ENCODE measurements at regions not wholly inside any gene's neighbourhood (a gene's known extent, or its start where the extent isn't known, plus 50 kb on each side); places are given as distances from the start of the nearest gene placed in this dataset.

- DNase-seq (ENCODE audit: low read depth in 2 of 2), result no peak
Observed at GRCh38 chr12:39047539-39048262, 142.3 kb upstream of the CPNE8 start.

- no peak for DNase-seq (ENCODE audit: low read depth in 2 of 2)
Observed at GRCh38 chr12:39044754-39045153, 139.4 kb upstream of the CPNE8 start.

GRCh38 chr12:39043424-39043822 is 138.0 kb upstream of the CPNE8 start:
- no peak for DNase-seq (ENCODE audit: low read depth in 2 of 2)

GRCh38 chr12:39040275-39040674 is 134.9 kb upstream of the CPNE8 start:
- no peak for DNase-seq (ENCODE audit: low read depth in 2 of 2)

- no peak for DNase-seq (ENCODE audit: low read depth in 2 of 2)
Observed at GRCh38 chr12:39037115-39037514, 131.7 kb upstream of the CPNE8 start.

- no peak for DNase-seq (ENCODE audit: low read depth in 2 of 2)
Observed at GRCh38 chr12:39036105-39036504, 130.7 kb upstream of the CPNE8 start.

- DNase-seq (ENCODE audit: low read depth in 2 of 2), result no peak
Observed at GRCh38 chr12:39033782-39034181, 128.4 kb upstream of the CPNE8 start.

- DNase-seq (ENCODE audit: low read depth in 2 of 2), result no peak
Observed at GRCh38 chr12:39032448-39032847, 127.1 kb upstream of the CPNE8 start.

GRCh38 chr12:39032034-39032433 is 126.6 kb upstream of the CPNE8 start:
- DNase-seq (ENCODE audit: low read depth in 2 of 2), result no peak

- no peak for DNase-seq (ENCODE audit: low read depth in 2 of 2)
Observed at GRCh38 chr12:39028382-39028781, 123.0 kb upstream of the CPNE8 start.

- no peak for DNase-seq (ENCODE audit: low read depth in 2 of 2)
Observed at GRCh38 chr12:39012870-39013269, 107.5 kb upstream of the CPNE8 start.

- DNase-seq (ENCODE audit: low read depth in 2 of 2), result no peak
Observed at GRCh38 chr12:39011166-39011565, 105.8 kb upstream of the CPNE8 start.

- no peak for DNase-seq (ENCODE audit: low read depth in 2 of 2)
Observed at GRCh38 chr12:39010406-39010805, 105.0 kb upstream of the CPNE8 start.

- DNase-seq (ENCODE audit: low read depth in 2 of 2), result no peak
Observed at GRCh38 chr12:39007619-39008018, 102.2 kb upstream of the CPNE8 start.

GRCh38 chr12:39006286-39006685 is 100.9 kb upstream of the CPNE8 start:
- no peak for DNase-seq (ENCODE audit: low read depth in 2 of 2)

GRCh38 chr12:39005671-39006070 is 100.3 kb upstream of the CPNE8 start:
- DNase-seq (ENCODE audit: low read depth in 2 of 2), result no peak

GRCh38 chr12:39003541-39004155 is 98.3 kb upstream of the CPNE8 start:
- no peak for DNase-seq (ENCODE audit: low read depth in 2 of 2)

GRCh38 chr12:39000370-39000769 is 95.0 kb upstream of the CPNE8 start:
- no peak for DNase-seq (ENCODE audit: low read depth in 2 of 2)

- no peak for DNase-seq (ENCODE audit: low read depth in 2 of 2)
Observed at GRCh38 chr12:38998887-38999482, 93.6 kb upstream of the CPNE8 start.

- DNase-seq (ENCODE audit: low read depth in 2 of 2), result no peak
Observed at GRCh38 chr12:38995249-38995648, 89.9 kb upstream of the CPNE8 start.

- no peak for DNase-seq (ENCODE audit: low read depth in 2 of 2)
Observed at GRCh38 chr12:38985961-38986360, 80.6 kb upstream of the CPNE8 start.

- DNase-seq (ENCODE audit: low read depth in 2 of 2), result no peak
Observed at GRCh38 chr12:38984388-38984787, 79.0 kb upstream of the CPNE8 start.

GRCh38 chr12:38983117-38983571 is 77.8 kb upstream of the CPNE8 start:
- DNase-seq (ENCODE audit: low read depth in 2 of 2), result no peak

All from activated CD4-positive, alpha-beta T cell treated with anti-CD3 and anti-CD28 coated beads for 24 hours (primary cell).